Mesendoderm (in vitro differentiated cells): ENCODE measurements at regions not wholly inside any gene's neighbourhood (a gene's known extent, or its start where the extent isn't known, plus 50 kb on each side); places are given as distances from the start of the nearest gene placed in this dataset.

Experiments
- DNase-seq: peaks from one replicate; pipeline ENCODE4 v3.0.0; 2013
- H2AK5ac ChIP-seq: 2 replicates; pipeline ENCODE4 v1.6.1; 2013; ENCODE audit warnings: low read length, inconsistent platforms
- H2BK120ac ChIP-seq: 2 replicates; pipeline ENCODE4 v1.6.1; 2013; ENCODE audit warnings: low read depth, mild to moderate bottlenecking, low read length, moderate library complexity, mixed read lengths
- H2BK15ac ChIP-seq: replicated peaks from 2 replicates; pipeline ENCODE4 v1.6.1; 2013; ENCODE audit warnings: low read depth, mild to moderate bottlenecking, moderate library complexity
- H2BK5ac ChIP-seq: 2 replicates; pipeline ENCODE4 v1.6.1; 2013; ENCODE audit warnings: low read length, inconsistent platforms
- H3K18ac ChIP-seq: 2 replicates; pipeline ENCODE4 v1.6.1; 2013; ENCODE audit warnings: mild to moderate bottlenecking, low read length, mixed read lengths
- H3K23ac ChIP-seq: one replicate; pipeline ENCODE4 v1.6.1; 2013; ENCODE audit warnings: low read length
- H3K27ac ChIP-seq: 2 replicates; pipeline ENCODE4 v1.5.1; 2013; ENCODE audit warnings: low read depth, mild to moderate bottlenecking, inconsistent platforms, low read length, moderate library complexity
- H3K27me3 ChIP-seq: 2 replicates; pipeline ENCODE4 v1.6.1; 2013; ENCODE audit warnings: low read length, control low read depth, mild to moderate bottlenecking, inconsistent platforms; ENCODE audit not compliant: insufficient read depth, poor library complexity
- H3K36me3 ChIP-seq: 2 replicates; pipeline ENCODE4 v1.6.1; 2013; ENCODE audit warnings: low read length, inconsistent platforms; ENCODE audit not compliant: control insufficient read depth, insufficient read depth
- H3K4ac ChIP-seq: one replicate; pipeline ENCODE4 v1.6.1; 2013; ENCODE audit warnings: low read depth, mild to moderate bottlenecking, low read length, moderate library complexity
- H3K4me1 ChIP-seq: 2 replicates; pipeline ENCODE4 v1.6.1; 2013; ENCODE audit warnings: low read depth, low read length, inconsistent platforms; ENCODE audit not compliant: control insufficient read depth
- H3K4me2 ChIP-seq: 2 replicates; pipeline ENCODE4 v1.6.1; 2013; ENCODE audit warnings: low read length
- H3K4me3 ChIP-seq: 2 replicates; pipeline ENCODE4 v1.5.1; 2013; ENCODE audit warnings: mild to moderate bottlenecking, low read length
- H3K56ac ChIP-seq: one replicate; pipeline ENCODE4 v1.6.1; 2013; ENCODE audit warnings: low read length
- H3K79me1 ChIP-seq: 2 replicates; pipeline ENCODE4 v1.6.1; 2013; ENCODE audit warnings: low read length, inconsistent platforms
- H3K79me2 ChIP-seq: 2 replicates; pipeline ENCODE4 v1.6.1; 2013; ENCODE audit warnings: mild to moderate bottlenecking, low read length; ENCODE audit not compliant: control insufficient read depth, insufficient read depth
- H3K9ac ChIP-seq: 2 replicates; pipeline ENCODE4 v1.6.1; 2013; ENCODE audit warnings: low read length, inconsistent platforms
- H4K5ac ChIP-seq: one replicate; pipeline ENCODE4 v1.6.1; 2013; ENCODE audit warnings: low read length
- H4K8ac ChIP-seq: one replicate; pipeline ENCODE4 v1.6.1; 2013; ENCODE audit warnings: low read depth, mild to moderate bottlenecking, control low read depth, low read length, moderate library complexity
- WGBS: extraction: QIAGEN DNeasy Blood & Tissue Kit; methylation state at CpG from one replicate; pipeline ENCODE4 v1.1.7; 2013; ENCODE audit warnings: low lambda C conversion rate, missing lambda C conversion rate; ENCODE audit not compliant: insufficient coverage; ENCODE audit errors: extremely low coverage; 5-methylcytosine and 5-hydroxymethylcytosine counted together

DNA sequence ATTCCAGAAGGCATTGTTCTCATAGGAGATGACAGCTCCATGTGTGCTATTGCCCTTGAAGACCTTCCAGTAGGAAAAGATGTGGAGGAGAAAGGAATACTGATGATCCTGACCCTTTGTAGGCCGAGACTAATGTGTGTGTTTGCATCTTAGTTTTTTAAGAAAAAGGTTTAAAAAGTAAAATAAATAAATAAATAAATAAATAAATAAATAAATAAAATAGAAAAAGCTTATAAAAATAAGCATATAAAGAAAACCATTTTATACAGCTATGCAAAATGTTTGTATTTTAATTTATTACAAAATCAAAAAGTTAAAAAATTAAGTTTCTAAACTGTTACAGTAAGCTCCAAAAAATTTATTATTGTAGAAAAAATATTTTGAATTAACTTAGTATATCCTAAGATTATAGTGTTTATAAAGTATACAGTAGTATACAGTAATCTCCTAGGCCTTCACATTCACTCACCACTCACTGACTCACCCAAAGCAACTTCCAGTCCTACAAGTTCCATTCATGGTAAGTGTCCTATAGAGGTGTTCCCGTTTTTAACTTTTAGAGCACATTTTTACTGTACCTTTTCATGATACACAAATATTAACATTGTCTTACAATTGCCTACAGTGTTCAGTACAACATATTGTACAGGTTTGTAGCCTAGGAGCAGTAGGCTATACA lies 435.2 kb upstream of the SEMA3A start:
- WGBS: no CpG with 5 or more reads among the region's 2 CpGs
- Histone ChIP-seq H3K79me1 (no peaks in the 10 kb centered on the region), H4K5ac (no peak overlapping the region), H2AK5ac (no peak overlapping the region), H2BK120ac (no peak overlapping the region), H3K79me2 (no peaks in the 10 kb centered on the region), H3K4me1 (no peaks in the 10 kb centered on the region), H3K27ac (no peak overlapping the region), H3K23ac (no peak overlapping the region), H3K27me3 (no peaks in the 10 kb centered on the region), H3K4me3 (no peak overlapping the region), H3K56ac (no peak overlapping the region), H2BK15ac (no peak overlapping the region), H3K4me2 (no peak overlapping the region), H4K8ac (no peak overlapping the region), H3K18ac (no peak overlapping the region), H2BK5ac (no peak overlapping the region), H3K9ac (no peak overlapping the region), H3K36me3 (no peaks in the 10 kb centered on the region), H3K4ac (no peak overlapping the region)
- DNase-seq: no peak

DNA sequence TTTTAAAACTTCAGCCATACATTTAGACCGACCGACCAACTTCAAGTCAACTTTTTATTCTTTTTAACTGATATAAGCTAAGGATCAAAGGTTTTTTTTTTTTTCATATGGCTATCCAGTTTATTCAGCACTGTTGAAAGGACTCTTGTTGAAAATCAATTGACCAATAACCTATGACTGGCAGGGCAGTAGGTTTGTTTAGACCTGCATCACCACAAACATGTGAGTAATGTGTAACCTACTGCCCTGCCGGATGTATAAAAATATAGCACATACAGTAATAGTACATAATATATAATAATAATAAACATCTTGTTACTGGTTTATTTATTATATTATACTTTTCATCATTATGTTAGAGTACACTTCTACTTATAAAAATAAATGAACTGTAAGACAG lies 434.6 kb upstream of the SEMA3A start:
- no peak overlapping the region for H3K56ac ChIP-seq
- no CpG with 5 or more reads among the region's 3 CpGs for WGBS
- H2BK120ac ChIP-seq: no peak overlapping the region
- no peaks in the 10 kb centered on the region for H3K27me3 ChIP-seq
- H3K4me3 ChIP-seq: no peak overlapping the region
- H2AK5ac ChIP-seq: no peak overlapping the region
- no peak overlapping the region for H3K4ac ChIP-seq
- H3K4me1 ChIP-seq: no peaks in the 10 kb centered on the region
- no peak overlapping the region for H2BK5ac ChIP-seq
- no peaks in the 10 kb centered on the region for H3K79me2 ChIP-seq
- H3K27ac ChIP-seq: no peak overlapping the region
- H3K9ac ChIP-seq: no peak overlapping the region
- H3K79me1 ChIP-seq: no peaks in the 10 kb centered on the region
- H3K23ac ChIP-seq: no peak overlapping the region
- DNase-seq: no peak
- H4K5ac ChIP-seq: no peak overlapping the region
- H3K4me2 ChIP-seq: no peak overlapping the region
- no peaks in the 10 kb centered on the region for H3K36me3 ChIP-seq
- no peak overlapping the region for H3K18ac ChIP-seq
- no peak overlapping the region for H2BK15ac ChIP-seq
- no peak overlapping the region for H4K8ac ChIP-seq

DNA sequence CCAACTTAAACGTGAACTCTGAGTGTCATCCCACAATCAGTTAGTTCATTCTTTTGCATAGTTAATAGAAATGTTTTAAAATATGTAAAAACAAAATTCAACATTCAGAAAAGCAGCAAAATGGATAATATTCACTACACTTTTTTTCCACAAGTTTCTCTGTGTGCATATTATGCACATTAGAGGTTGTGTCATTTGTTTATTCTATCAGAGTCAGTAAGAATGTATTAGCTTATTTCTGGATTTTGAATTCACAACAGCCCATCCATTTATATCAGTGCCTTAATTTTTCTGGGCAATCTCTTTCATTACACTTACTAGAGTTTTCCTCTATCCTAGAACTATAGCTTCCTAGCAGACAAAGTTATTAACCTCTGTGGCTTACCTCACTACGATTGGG lies 432.7 kb upstream of the SEMA3A start:
- Histone ChIP-seq H2BK15ac (no peak overlapping the region), H3K23ac (no peak overlapping the region), H3K27me3 (no peaks in the 10 kb centered on the region), H3K36me3 (no peaks in the 10 kb centered on the region), H3K4me3 (no peak overlapping the region), H4K5ac (no peak overlapping the region), H3K79me1 (no peaks in the 10 kb centered on the region), H3K18ac (no peak overlapping the region), H3K79me2 (no peaks in the 10 kb centered on the region), H2BK5ac (no peak overlapping the region), H4K8ac (no peak overlapping the region), H3K56ac (no peak overlapping the region), H2BK120ac (no peak overlapping the region), H3K27ac (no peak overlapping the region), H3K4ac (no peak overlapping the region), H2AK5ac (no peak overlapping the region), H3K4me2 (no peak overlapping the region), H3K4me1 (no peaks in the 10 kb centered on the region), H3K9ac (no peak overlapping the region)
- WGBS: no CpG with 5 or more reads among the region's 2 CpGs
- no peak for DNase-seq

DNA sequence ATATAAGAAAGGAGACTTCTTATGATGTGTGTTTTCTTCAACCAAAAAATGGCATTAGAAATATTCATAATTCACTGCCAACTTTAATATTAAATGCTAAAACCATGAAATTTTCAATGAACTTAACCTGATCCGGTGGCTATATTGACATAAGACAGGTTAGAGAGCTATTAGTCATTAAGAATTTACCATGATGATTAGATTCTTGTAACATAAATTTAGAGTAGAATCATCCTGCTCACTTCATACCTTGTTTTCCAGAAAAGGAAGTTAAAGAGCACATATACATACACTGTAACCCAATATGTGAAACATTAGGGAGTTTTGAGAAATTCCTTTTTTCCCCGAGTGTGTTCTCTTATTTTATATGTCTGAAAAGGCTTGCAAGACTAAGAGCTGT lies 430.3 kb upstream of the SEMA3A start:
- no peak overlapping the region for H3K23ac ChIP-seq
- DNase-seq: no peak
- no peak overlapping the region for H2BK5ac ChIP-seq
- no peak overlapping the region for H3K4ac ChIP-seq
- no peaks in the 10 kb centered on the region for H3K79me1 ChIP-seq
- no peak overlapping the region for H3K9ac ChIP-seq
- no peak overlapping the region for H2BK120ac ChIP-seq
- no peaks in the 10 kb centered on the region for H3K4me1 ChIP-seq
- H3K18ac ChIP-seq: no peak overlapping the region
- H2AK5ac ChIP-seq: no peak overlapping the region
- no peak overlapping the region for H3K4me3 ChIP-seq
- no peaks in the 10 kb centered on the region for H3K27me3 ChIP-seq
- H4K5ac ChIP-seq: no peak overlapping the region
- H3K4me2 ChIP-seq: no peak overlapping the region
- H3K27ac ChIP-seq: no peak overlapping the region
- WGBS: no CpG with 5 or more reads among the region's 2 CpGs
- H3K79me2 ChIP-seq: no peaks in the 10 kb centered on the region
- no peaks in the 10 kb centered on the region for H3K36me3 ChIP-seq
- H2BK15ac ChIP-seq: no peak overlapping the region
- no peak overlapping the region for H4K8ac ChIP-seq
- H3K56ac ChIP-seq: no peak overlapping the region

DNA sequence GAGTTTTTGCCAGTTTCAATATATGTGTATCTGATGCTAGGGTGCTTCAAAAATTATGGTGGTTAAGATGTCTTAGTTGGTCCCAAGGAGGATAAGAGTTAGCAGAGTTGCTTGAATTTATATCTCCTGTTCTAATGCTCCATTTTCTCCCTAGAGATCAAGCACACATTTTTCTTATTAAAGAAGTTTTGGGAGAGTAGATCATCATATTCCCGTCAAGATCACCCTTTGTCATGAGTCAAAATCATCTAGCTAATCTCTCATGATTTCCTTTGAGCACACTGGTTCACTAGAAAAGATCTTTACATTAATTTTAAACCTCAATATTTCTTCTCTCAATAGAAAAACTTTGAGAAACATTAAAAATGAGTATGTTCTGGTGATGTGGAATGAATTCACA lies 429.9 kb upstream of the SEMA3A start:
- no peak for DNase-seq
- H2BK120ac ChIP-seq: no peak overlapping the region
- H3K27ac ChIP-seq: no peak overlapping the region
- no peak overlapping the region for H4K8ac ChIP-seq
- H4K5ac ChIP-seq: no peak overlapping the region
- no peak overlapping the region for H2BK15ac ChIP-seq
- H3K36me3 ChIP-seq: no peaks in the 10 kb centered on the region
- no peak overlapping the region for H3K4ac ChIP-seq
- no peak overlapping the region for H3K4me2 ChIP-seq
- no peak overlapping the region for H2BK5ac ChIP-seq
- H3K18ac ChIP-seq: no peak overlapping the region
- H3K4me3 ChIP-seq: no peak overlapping the region
- H3K56ac ChIP-seq: no peak overlapping the region
- H3K23ac ChIP-seq: no peak overlapping the region
- no peaks in the 10 kb centered on the region for H3K79me1 ChIP-seq
- H3K4me1 ChIP-seq: no peaks in the 10 kb centered on the region
- no peak overlapping the region for H3K9ac ChIP-seq
- H3K27me3 ChIP-seq: no peaks in the 10 kb centered on the region
- WGBS: no CpG with 5 or more reads among the region's 1 CpG
- no peaks in the 10 kb centered on the region for H3K79me2 ChIP-seq
- no peak overlapping the region for H2AK5ac ChIP-seq
